ENCODE measurements at regions not wholly inside any gene's neighbourhood (a gene's known extent, or its start where the extent isn't known, plus 50 kb on each side); places are given as distances from the start of the nearest gene placed in this dataset.

- TF ChIP-seq TEAD4 (IDR thresholded peaks at IDR 0.05): no peak
Observed at GRCh38 chr5:173679909-173680630, 63.6 kb upstream of the BOD1 start.

GRCh38 chr5:173680660-173681242 is 64.3 kb upstream of the BOD1 start:
- no peak for TF ChIP-seq CEBPB (IDR thresholded peaks at IDR 0.05)
- TF ChIP-seq CREB1 (IDR thresholded peaks at IDR 0.05; ENCODE audit: low read depth): no peak
- no peak for TF ChIP-seq NFIC (IDR thresholded peaks at IDR 0.05)
- TF ChIP-seq YY1 (IDR thresholded peaks at IDR 0.05; ENCODE audit: low read depth): no peak
- TF ChIP-seq FOXM1 (IDR thresholded peaks at IDR 0.05; ENCODE audit: borderline replicate concordance, low read depth): no peak
- no peak for TF ChIP-seq RAD21 (IDR thresholded peaks at IDR 0.05; ENCODE audit: low read depth)
- TF ChIP-seq MAX (IDR thresholded peaks at IDR 0.05): no peak
- no peak for TF ChIP-seq EGR1 (IDR thresholded peaks at IDR 0.05)
- TF ChIP-seq ZBTB7A (IDR thresholded peaks at IDR 0.05; ENCODE audit: low read depth): no peak
- TF ChIP-seq TCF12 (IDR thresholded peaks at IDR 0.05; ENCODE audit: low read depth): no peak
- TF ChIP-seq USF1 (IDR thresholded peaks at IDR 0.05): no peak
- TF ChIP-seq EP300 (IDR thresholded peaks at IDR 0.05; ENCODE audit: borderline replicate concordance): no peak

GRCh38 chr5:173682313-173682712 is 65.9 kb upstream of the BOD1 start:
- no peak for TF ChIP-seq CREB1 (IDR thresholded peaks at IDR 0.05; ENCODE audit: low read depth)
- TF ChIP-seq TCF12 (IDR thresholded peaks at IDR 0.05; ENCODE audit: low read depth): no peak
- no peak for TF ChIP-seq CEBPB (IDR thresholded peaks at IDR 0.05)
- no peak for TF ChIP-seq ZBTB7A (IDR thresholded peaks at IDR 0.05; ENCODE audit: low read depth)
- no peak for TF ChIP-seq NFIC (IDR thresholded peaks at IDR 0.05)
- TF ChIP-seq FOXM1 (IDR thresholded peaks at IDR 0.05; ENCODE audit: borderline replicate concordance, low read depth): no peak
- no peak for TF ChIP-seq RAD21 (IDR thresholded peaks at IDR 0.05; ENCODE audit: low read depth)
- no peak for TF ChIP-seq TEAD4 (IDR thresholded peaks at IDR 0.05)
- TF ChIP-seq TAF1 (IDR thresholded peaks at IDR 0.05; ENCODE audit: low read depth): no peak
- TF ChIP-seq REST (IDR thresholded peaks at IDR 0.05; ENCODE audit: low read depth): no peak
- TF ChIP-seq YY1 (IDR thresholded peaks at IDR 0.05; ENCODE audit: low read depth): no peak
- no peak for TF ChIP-seq EP300 (IDR thresholded peaks at IDR 0.05; ENCODE audit: borderline replicate concordance)
- TF ChIP-seq MAX (IDR thresholded peaks at IDR 0.05): no peak

GRCh38 chr5:173686950-173687349 is 70.5 kb upstream of the BOD1 start:
- TF ChIP-seq TAF1 (IDR thresholded peaks at IDR 0.05; ENCODE audit: low read depth): no peak
- TF ChIP-seq TEAD4 (IDR thresholded peaks at IDR 0.05): no peak
- no peak for TF ChIP-seq CREB1 (IDR thresholded peaks at IDR 0.05; ENCODE audit: low read depth)

- TF ChIP-seq RAD21 (IDR thresholded peaks at IDR 0.05; ENCODE audit: low read depth) (no peak), TEAD4 (IDR thresholded peaks at IDR 0.05) (no peak), EGR1 (IDR thresholded peaks at IDR 0.05) (no peak), ZBTB7A (IDR thresholded peaks at IDR 0.05; ENCODE audit: low read depth) (no peak), CEBPB (IDR thresholded peaks at IDR 0.05) (no peak), TCF12 (IDR thresholded peaks at IDR 0.05; ENCODE audit: low read depth) (no peak), FOXM1 (IDR thresholded peaks at IDR 0.05; ENCODE audit: borderline replicate concordance, low read depth) (no peak), YY1 (IDR thresholded peaks at IDR 0.05; ENCODE audit: low read depth) (no peak)
Observed at GRCh38 chr5:173688703-173689102, 72.3 kb upstream of the BOD1 start.

- TF ChIP-seq YY1 (IDR thresholded peaks at IDR 0.05; ENCODE audit: low read depth): no peak
- TF ChIP-seq EP300 (IDR thresholded peaks at IDR 0.05; ENCODE audit: borderline replicate concordance): no peak
- no peak for TF ChIP-seq REST (IDR thresholded peaks at IDR 0.05; ENCODE audit: low read depth)
- TF ChIP-seq TAF1 (IDR thresholded peaks at IDR 0.05; ENCODE audit: low read depth): no peak
- no peak for TF ChIP-seq NFIC (IDR thresholded peaks at IDR 0.05)
- TF ChIP-seq CREB1 (IDR thresholded peaks at IDR 0.05; ENCODE audit: low read depth): no peak
- no peak for TF ChIP-seq USF1 (IDR thresholded peaks at IDR 0.05)
- no peak for TF ChIP-seq TCF12 (IDR thresholded peaks at IDR 0.05; ENCODE audit: low read depth)
- TF ChIP-seq CEBPB (IDR thresholded peaks at IDR 0.05): no peak
Observed at GRCh38 chr5:173689171-173689736, 72.8 kb upstream of the BOD1 start.
